ENCODE measurements at regions not wholly inside any gene's neighbourhood (a gene's known extent, or its start where the extent isn't known, plus 50 kb on each side); places are given as distances from the start of the nearest gene placed in this dataset.

DNA sequence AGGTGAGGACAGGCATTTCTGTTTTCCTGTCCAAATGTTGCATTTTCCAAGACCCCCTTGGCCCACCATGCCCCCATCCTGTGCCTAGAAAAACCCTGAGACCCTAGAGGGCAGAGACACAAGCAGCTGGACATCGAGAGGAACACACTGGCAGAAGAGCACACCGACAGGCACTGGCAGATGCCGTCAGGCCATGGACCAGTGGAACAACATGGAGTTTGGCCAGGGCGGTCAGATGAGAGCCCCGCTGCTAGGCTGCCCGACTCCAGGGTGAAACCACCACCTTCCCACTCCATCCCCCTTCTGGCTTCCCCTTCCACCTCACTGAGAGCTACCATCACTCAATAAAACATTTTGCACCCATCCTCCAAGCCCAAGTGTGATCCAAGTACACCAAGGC, 438.4 kb downstream of the SIPA1L2 start:
- peak; percentile 57 for DNase-seq (ENCODE audit: low spot score)
- Histone ChIP-seq H3K27ac (no peak overlapping the region), H3K4me3 (no peak overlapping the region)
- TF ChIP-seq, protein P1, sequence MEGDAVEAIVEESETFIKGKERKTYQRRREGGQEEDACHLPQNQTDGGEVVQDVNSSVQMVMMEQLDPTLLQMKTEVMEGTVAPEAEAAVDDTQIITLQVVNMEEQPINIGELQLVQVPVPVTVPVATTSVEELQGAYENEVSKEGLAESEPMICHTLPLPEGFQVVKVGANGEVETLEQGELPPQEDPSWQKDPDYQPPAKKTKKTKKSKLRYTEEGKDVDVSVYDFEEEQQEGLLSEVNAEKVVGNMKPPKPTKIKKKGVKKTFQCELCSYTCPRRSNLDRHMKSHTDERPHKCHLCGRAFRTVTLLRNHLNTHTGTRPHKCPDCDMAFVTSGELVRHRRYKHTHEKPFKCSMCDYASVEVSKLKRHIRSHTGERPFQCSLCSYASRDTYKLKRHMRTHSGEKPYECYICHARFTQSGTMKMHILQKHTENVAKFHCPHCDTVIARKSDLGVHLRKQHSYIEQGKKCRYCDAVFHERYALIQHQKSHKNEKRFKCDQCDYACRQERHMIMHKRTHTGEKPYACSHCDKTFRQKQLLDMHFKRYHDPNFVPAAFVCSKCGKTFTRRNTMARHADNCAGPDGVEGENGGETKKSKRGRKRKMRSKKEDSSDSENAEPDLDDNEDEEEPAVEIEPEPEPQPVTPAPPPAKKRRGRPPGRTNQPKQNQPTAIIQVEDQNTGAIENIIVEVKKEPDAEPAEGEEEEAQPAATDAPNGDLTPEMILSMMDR (IDR thresholded peaks at IDR 0.05) = no peak

DNA sequence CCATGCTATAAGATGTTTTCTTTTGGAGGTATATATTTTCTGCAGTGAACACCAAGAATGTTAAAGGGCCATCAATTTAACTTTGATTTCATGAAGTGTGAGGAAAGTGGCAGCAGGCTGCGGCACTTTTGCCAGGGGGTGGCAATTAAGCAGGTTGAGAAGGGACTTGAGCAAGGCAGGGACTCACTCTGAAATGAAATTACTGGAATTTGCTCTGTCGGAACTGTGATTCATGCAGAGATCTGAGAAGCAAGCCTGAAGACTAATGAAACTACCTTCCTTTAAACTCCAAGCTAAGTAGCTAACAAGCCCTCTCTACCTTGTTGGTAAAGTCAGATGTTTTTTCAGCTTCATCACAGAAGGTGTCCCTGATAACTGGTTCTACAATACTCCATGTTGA, 441.6 kb downstream of the SIPA1L2 start:
- TF ChIP-seq, protein P1 (IDR thresholded peaks at IDR 0.05) = no peak
- H3K27ac ChIP-seq = no peak overlapping the region
- no peak overlapping the region for H3K4me3 ChIP-seq
- no peak for DNase-seq (ENCODE audit: low spot score)

DNA sequence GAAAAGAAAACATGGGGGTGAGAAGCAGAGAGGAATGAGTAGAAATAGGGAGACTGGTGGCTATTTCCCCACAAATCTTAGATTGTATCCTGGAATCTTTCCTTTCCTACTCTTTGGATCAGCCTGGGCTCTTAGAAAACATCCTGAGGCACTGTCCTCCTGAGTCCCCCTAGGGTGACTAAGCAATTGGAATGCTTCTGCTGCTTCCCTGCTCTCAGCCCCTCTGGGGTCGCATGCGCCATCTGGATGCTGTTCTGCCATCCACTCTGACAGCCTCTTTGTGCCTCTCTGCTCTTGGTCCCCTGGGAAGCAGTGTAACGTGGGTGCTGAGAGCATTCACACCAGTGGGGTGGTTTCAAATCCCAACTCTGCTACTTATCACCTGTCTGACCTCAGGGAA, 443.0 kb downstream of the SIPA1L2 start:
- Histone ChIP-seq H3K4me3 (no peak overlapping the region), H3K27ac (no peak overlapping the region)
- TF ChIP-seq, protein P1 (IDR thresholded peaks at IDR 0.05) = no peak
- peak; percentile 35 for DNase-seq (ENCODE audit: low spot score)

DNA sequence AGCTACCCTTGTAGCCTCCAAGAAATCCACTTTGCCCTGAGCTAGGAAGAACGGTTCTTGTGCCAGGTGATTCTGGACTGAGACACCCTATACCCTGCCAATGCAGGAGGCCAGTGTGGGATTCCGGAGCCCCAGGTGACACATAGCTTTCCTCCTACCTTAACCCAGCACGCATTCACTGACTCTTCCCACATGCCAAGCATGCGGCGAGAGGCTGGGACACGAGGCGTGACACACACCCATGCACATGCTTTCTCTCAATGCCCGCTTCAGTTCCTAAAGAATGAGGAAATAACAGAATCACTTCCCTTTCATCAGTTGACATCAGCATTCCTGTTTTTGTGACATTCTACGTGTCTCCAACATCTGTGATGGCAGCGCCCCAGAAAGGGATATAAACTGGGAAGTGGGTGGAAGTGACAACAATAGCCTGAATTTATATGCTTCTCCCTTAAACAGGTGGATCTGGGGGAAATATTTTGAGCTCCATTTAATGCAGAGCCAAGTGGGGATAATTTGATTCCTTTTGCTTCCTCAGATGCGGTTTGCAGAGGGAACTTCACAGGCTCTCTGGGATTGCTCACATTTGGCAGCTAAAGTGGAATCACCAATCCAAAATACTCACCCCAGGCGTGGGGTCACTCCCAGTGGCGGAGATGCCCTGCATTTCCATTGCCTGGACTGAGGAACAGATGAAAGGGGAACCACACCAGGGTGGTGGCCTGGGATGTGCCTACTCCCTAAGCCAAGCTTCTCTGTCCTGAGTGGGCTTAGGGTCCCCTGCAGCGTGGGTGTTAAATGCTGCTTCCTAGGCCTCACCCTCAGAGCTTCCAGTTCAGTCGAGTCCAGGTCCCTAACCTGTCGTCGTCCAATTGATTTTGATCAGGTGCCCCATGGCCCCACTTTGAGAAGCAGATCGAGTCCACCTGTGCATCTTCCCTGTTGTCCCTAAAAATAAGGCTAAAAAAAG, 445.1 kb downstream of the SIPA1L2 start:
- no peak overlapping the region for H3K4me3 ChIP-seq
- peak; percentile 55 for DNase-seq (ENCODE audit: low spot score)
- TF ChIP-seq, protein P1 (IDR thresholded peaks at IDR 0.05) = no peak
- H3K27ac ChIP-seq = no peak overlapping the region

DNA sequence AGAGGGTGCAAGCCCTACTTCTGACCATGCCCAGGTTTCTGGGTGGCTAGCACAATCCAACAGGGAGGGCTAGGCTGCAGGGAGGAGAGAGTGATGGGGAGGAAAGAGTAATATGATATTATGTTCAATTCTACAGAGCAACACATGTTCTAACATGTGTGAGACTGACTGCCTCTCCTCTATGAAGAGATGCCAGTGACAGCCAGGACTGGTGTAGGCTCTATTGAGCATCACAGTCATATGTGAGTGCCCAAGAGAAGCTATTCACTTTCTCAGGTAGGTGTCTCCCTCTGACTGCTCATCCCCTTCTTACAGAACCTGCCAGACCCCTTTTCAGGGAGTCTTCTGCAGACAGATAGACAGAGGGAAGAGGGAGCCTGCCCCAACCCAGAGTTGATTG, 446.1 kb downstream of the SIPA1L2 start:
- no peak overlapping the region for H3K4me3 ChIP-seq
- H3K27ac ChIP-seq = no peak overlapping the region
- DNase-seq (ENCODE audit: low spot score) = peak; percentile 17
- TF ChIP-seq, protein P1 (IDR thresholded peaks at IDR 0.05) = no peak

DNA sequence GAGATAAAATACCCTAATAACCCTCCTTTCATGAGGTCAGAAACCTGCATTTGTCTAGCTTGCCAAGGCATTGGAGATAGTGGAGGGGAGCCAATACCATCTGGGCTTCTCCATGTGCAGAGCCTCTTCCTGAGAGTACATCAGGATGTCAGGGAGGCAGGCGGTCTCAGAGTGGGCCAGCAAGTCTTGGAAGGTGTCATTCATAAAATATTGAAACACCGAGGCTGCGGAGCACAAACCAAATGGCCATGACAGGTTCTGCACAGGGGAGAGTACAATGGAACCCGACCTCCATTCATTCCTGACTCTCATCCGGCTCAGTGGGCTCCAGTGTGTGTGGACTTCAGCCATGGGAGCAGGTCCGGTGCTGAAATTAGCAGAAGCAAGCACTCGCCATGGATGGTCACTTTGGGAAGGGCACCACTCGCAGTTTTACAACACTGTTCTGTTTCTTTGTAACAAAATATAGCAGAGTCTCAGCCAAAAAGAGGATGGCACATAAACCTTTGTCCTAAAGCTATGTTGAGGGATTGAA, 446.6 kb downstream of the SIPA1L2 start:
- TF ChIP-seq, protein P1 (IDR thresholded peaks at IDR 0.05) = no peak
- H3K4me3 ChIP-seq = no peak overlapping the region
- DNase-seq (ENCODE audit: low spot score) = peak; percentile 3
- H3K27ac ChIP-seq = no peak overlapping the region

DNA sequence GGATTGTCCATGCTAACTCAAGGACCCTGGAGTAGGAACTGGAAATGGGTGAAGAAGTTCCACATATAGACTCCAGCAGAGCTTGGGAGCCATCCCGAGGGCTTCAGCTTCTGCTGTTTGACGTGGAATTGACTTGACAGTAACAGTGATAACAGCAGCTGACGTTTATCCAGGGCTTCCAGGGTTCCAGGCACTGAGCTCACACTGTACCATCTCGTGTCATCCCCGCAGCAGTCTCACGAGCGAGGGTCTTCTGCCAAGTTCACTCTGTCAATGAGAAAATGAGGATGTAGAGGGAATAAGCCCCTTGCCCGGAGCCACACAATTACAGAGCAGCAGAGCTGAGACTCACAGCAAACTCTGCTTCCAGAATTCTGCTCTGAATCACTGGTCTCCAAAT, 447.7 kb downstream of the SIPA1L2 start:
- H3K4me3 ChIP-seq = no peak overlapping the region
- TF ChIP-seq, protein P1 (IDR thresholded peaks at IDR 0.05) = no peak
- H3K27ac ChIP-seq = no peak overlapping the region
- peak; percentile 7 for DNase-seq (ENCODE audit: low spot score)
